Transverse colon (tissue), 4 donors: ENCODE measurements at regions not wholly inside any gene's neighbourhood (a gene's known extent, or its start where the extent isn't known, plus 50 kb on each side); places are given as distances from the start of the nearest gene placed in this dataset.

Source experiments
- CTCF ChIP-seq, 5 experiments: fragments of 200-600 bp in 3 of 5; fragments of 450-650 bp in 2 of 5; sonication (generic) in 3 of 5; IDR thresholded peaks; 1 replicate in 2 of 5; 2 replicates in 3 of 5; pipeline ENCODE4 v1.5.1; 2016 to 2017; ENCODE audit warnings: antibody characterized with exemption in 5 of 5, inconsistent platforms in 3 of 5, mild to moderate bottlenecking in 2 of 5, moderate library complexity in 1 of 5
- POLR2A ChIP-seq: fragments of 450-650 bp; IDR thresholded peaks from one replicate; pipeline ENCODE4 v1.6.1; 2016; ENCODE audit warnings: antibody characterized with exemption, mild to moderate bottlenecking, moderate library complexity
- POLR2AphosphoS5 ChIP-seq, 3 donors: sonication (generic); formaldehyde crosslinking; IDR thresholded peaks; one replicate each; pipeline ENCODE4 v1.6.1; 2016; ENCODE audit warnings: antibody characterized with exemption in 3 of 3

GRCh38 chr2:175630280-175631244 lies 371.5 kb downstream of the LNPK start:
- TF ChIP-seq CTCF (IDR thresholded peaks at IDR 0.05) (no peak), POLR2AphosphoS5 (IDR thresholded peaks at IDR 0.05) (no peak), POLR2A (no peak)
